Ishikawa (cell line): ENCODE measurements at regions not wholly inside any gene's neighbourhood (a gene's known extent, or its start where the extent isn't known, plus 50 kb on each side); places are given as distances from the start of the nearest gene placed in this dataset.

Experiments
- CEBPB ChIP-seq: IDR thresholded peaks from 2 replicates; pipeline ENCODE4 v1.6.1; 2012
- RAD21 ChIP-seq: IDR thresholded peaks from 2 replicates; pipeline ENCODE4 v1.6.1; 2012; ENCODE audit warnings: low read depth
- REST ChIP-seq: IDR thresholded peaks from 2 replicates; pipeline ENCODE4 v1.6.1; 2012; ENCODE audit warnings: low read depth, mild to moderate bottlenecking
- TAF1 ChIP-seq: IDR thresholded peaks from 2 replicates; pipeline ENCODE4 v1.6.1; 2012; ENCODE audit warnings: low read depth, mild to moderate bottlenecking
- TEAD4 ChIP-seq: IDR thresholded peaks from 2 replicates; pipeline ENCODE4 v1.6.1; 2012
- USF1 ChIP-seq: IDR thresholded peaks from 2 replicates; pipeline ENCODE4 v1.6.1; 2012
- TF ChIP-seq, protein P1 (sequence below): IDR thresholded peaks from 2 replicates; pipeline ENCODE4 v1.6.1; 2012

DNA sequence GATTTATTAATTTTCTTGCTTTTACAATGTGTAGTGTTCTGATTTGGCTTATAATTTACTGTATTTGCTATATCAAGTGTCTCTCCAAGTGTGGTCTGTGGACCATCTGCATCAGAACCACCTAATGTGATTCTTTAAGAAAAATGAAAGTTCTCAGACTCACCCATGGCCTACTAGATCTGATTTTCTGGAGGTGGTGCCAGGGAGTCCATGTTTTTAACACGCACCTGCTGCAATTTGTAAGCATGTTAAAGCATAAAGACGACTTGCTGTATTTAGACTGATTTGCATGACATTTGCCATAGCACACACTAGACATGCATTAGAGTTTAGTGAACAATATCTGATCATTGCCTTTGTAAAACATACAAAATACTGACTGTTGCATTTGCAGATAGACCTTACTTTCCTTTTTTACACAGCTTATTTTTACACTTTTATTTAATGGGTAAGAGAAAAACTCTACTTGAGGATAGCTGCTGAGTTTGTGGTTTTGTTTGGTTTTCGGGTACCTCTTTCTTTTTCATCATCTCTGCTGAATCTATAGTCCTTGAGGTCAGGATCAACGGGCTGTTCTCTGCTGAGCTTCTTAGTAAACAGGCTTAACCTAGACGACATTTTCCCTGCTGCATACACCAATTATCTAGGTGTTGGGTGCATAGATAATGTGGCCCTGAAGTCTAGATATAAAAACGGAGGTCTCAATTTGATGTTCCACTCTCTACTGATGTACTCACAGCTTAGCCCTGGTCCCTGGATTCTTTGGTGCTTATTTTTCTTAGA lies 138.0 kb upstream of the ZNF366 start:
- no peak for TF ChIP-seq REST
- TF ChIP-seq RAD21, result no peak
- no peak for TF ChIP-seq CEBPB
- no peak for TF ChIP-seq USF1
- no peak for TF ChIP-seq TAF1
- TF ChIP-seq TEAD4, result no peak
- TF ChIP-seq, protein P1, sequence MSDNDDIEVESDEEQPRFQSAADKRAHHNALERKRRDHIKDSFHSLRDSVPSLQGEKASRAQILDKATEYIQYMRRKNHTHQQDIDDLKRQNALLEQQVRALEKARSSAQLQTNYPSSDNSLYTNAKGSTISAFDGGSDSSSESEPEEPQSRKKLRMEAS, result no peak
